CD4-positive, alpha-beta T cell (primary cell): ENCODE measurements at regions not wholly inside any gene's neighbourhood (a gene's known extent, or its start where the extent isn't known, plus 50 kb on each side); places are given as distances from the start of the nearest gene placed in this dataset.

ENCODE experiments used
- ATAC-seq: fragments of 200-7000 bp; cut with Tn5 transposase; one replicate; pipeline ENCODE4 v1.10.0; 2022; ENCODE audit warnings: mild to moderate bottlenecking; ENCODE audit not compliant: poor library complexity
- CTCF ChIA-PET: fragments of 350-600 bp; sonication (Branson Sonifier 250); formaldehyde crosslinking; loops from one replicate; lab custom pipeline; 2021; ENCODE audit warnings: antibody characterized with exemption, inconsistent platforms; lab: Charles Lee
- POLR2A ChIA-PET: fragments of 350-600 bp; sonication (Branson Sonifier 250); formaldehyde crosslinking; loops from one replicate; lab custom pipeline; 2021; ENCODE audit warnings: antibody characterized with exemption, inconsistent platforms; lab: Charles Lee
- DNase-seq, 14 experiments: peaks; one replicate each; pipeline ENCODE4 v3.0.0-alpha.2; 2013 to 2020; ENCODE audit warnings: mixed read lengths in 2 of 14
- H3K27ac ChIP-seq, 2 donors: one replicate each; pipeline versions ENCODE4 v1.5.1 to v1.7.0; 2013; ENCODE audit warnings: low read length in 2 of 2, low read depth in 1 of 2, mild to moderate bottlenecking in 1 of 2
- H3K27me3 ChIP-seq, 2 experiments: 1 replicate in 1 of 2; 2 replicates in 1 of 2; pipeline versions ENCODE4 v1.6.1 to v1.7.0; 2013; ENCODE audit warnings: low read length in 2 of 2, control low read depth in 1 of 2, mild to moderate bottlenecking in 1 of 2, moderate library complexity in 1 of 2; ENCODE audit not compliant: insufficient read depth in 2 of 2, control insufficient read depth in 1 of 2
- H3K36me3 ChIP-seq: one replicate; pipeline ENCODE4 v1.6.1; 2013; ENCODE audit warnings: low read length, control low read depth; ENCODE audit not compliant: insufficient read depth
- H3K4me1 ChIP-seq: one replicate; pipeline ENCODE4 v1.6.1; 2013; ENCODE audit warnings: low read length, control low read depth; ENCODE audit not compliant: insufficient read depth
- H3K4me3 ChIP-seq: one replicate; pipeline ENCODE4 v1.5.1; 2013; ENCODE audit warnings: mild to moderate bottlenecking, low read length, moderate library complexity
- H3K9me3 ChIP-seq, 2 experiments: 1 replicate in 1 of 2; 2 replicates in 1 of 2; pipeline versions ENCODE4 v1.6.1 to v1.7.0; 2013; ENCODE audit warnings: low read length in 2 of 2, mild to moderate bottlenecking in 2 of 2, control low read depth in 1 of 2, moderate library complexity in 1 of 2; ENCODE audit not compliant: control insufficient read depth in 1 of 2, insufficient read depth in 1 of 2
- H3K27ac Mint-ChIP-seq: one replicate; pipeline ENCODE4 v1.8.0; 2020; ENCODE audit warnings: mixed read lengths
- H3K27me3 Mint-ChIP-seq: one replicate; pipeline ENCODE4 v1.8.0; 2021; ENCODE audit warnings: mixed read lengths
- H3K36me3 Mint-ChIP-seq: one replicate; pipeline ENCODE4 v1.8.0; 2021; ENCODE audit warnings: low read depth, mixed read lengths
- H3K4me1 Mint-ChIP-seq: one replicate; pipeline ENCODE4 v1.8.0; 2021; ENCODE audit warnings: low read depth, mixed read lengths
- H3K4me3 Mint-ChIP-seq: one replicate; pipeline ENCODE4 v1.8.0; 2020; ENCODE audit warnings: mild to moderate bottlenecking, mixed read lengths
- H3K9me3 Mint-ChIP-seq: one replicate; pipeline ENCODE4 v1.8.0; 2020; ENCODE audit warnings: mixed read lengths
- intact Hi-C, 2 experiments: fragments of 100-400 bp; cut with DNase I in 1 of 2; cut with micrococcal nuclease in 1 of 2; formaldehyde crosslinking; loops; one replicate each; pipeline versions ENCODE4 v1.15.1 to v1.9.0; 2023 to 2025; cut with DNase I, micrococcal nuclease
- TF ChIP-seq, protein P1 (sequence below): fragments of 200-600 bp; IDR thresholded peaks from one replicate; pipeline ENCODE4 v1.8.0; 2022; ENCODE audit warnings: antibody characterized with exemption, mild to moderate bottlenecking

DNA sequence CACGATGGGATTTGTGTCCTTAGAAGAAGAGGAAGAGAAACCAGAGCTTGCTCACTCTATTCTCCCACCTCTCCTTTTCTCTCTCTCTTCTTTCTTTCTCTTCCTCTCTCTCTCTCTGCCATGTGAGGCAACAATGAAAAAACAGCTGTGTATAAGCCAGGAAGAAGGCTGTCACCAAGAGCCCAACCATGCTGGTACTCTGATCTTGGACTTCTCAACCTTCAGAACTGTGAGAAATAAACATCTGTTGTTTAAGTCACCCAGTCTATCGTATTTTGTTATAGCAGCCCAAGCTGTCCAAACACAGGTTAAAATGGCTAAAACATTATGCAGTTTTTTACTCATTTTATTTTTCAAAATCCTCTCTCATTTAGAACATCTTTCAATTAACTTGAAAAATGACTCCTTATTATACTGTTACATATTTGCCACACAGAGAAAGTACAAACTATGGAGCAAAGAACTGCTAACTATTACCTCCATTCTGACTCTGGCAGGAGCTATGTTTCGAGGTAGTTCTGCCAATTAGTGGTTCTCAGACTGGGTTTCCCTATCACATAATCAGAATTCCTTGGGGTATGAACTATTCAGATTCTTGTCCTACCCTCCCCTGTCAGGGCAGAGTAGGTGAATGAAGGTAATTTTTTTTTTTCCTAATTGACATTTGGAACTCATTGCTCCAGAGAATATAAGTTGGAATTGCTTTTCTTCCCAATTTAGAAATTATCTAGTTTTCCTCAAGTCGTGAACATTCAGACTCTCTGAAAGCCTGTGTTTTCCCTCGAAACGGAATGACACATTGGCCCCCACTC, 434.6 kb downstream of the ENC1 start:
- POLR2A ChIA-PET = no interaction called here

DNA sequence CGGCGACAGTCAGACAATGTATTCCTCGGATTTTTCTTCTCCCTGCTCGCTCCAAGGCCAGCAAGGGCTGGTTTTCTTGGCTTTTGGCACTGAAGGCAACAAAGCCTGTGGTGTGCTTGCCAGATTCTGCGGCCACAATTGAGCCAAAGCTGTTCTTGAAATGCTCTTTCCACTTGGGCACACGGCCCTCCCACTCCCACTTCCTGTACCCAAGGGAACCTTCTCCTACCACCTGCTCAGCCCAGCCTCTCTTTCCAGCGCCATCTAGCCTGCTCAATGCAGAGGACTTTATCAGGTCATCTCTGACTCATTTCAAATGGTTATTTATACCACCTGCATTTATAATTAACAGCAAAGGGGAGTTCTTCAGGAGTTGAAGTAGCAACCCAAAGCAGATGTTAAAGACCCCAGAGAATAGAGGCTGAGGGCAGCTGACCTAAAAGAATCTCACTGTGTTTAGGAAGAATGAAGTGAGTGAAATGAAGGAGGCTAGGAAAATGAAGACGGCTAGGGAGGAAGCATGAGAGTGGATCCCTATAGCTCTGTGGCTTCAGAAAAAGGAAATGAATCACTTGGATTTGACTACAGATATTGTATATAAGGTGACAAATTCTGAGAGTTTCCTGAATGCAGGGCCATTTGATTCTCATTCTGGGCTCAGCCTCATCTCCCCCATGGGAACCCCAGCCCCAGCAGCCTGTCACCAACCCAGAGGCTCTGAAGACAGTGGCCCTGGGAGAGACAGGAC, 439.0 kb downstream of the ENC1 start:
- H3K36me3 Mint-ChIP-seq = no peaks in the 10 kb centered on the region
- ATAC-seq (no peak), DNase-seq (peak in 2 of 14 experiments; percentile 9 to 27)
- no peaks in the 10 kb centered on the region for H3K9me3 Mint-ChIP-seq
- no peaks in the 10 kb centered on the region for H3K4me1 Mint-ChIP-seq
- intact Hi-C loops = no loop called here
- Histone ChIP-seq H3K9me3 (no peaks in the 10 kb centered on the region), H3K27me3 (no peaks in the 10 kb centered on the region), H3K4me3 (no peak overlapping the region), H3K36me3 (no peaks in the 10 kb centered on the region), H3K4me1 (no peaks in the 10 kb centered on the region), H3K27ac (no peak overlapping the region)
- no peak overlapping the region for H3K4me3 Mint-ChIP-seq
- H3K27ac Mint-ChIP-seq = no peak overlapping the region
- H3K27me3 Mint-ChIP-seq = peaks cover 9% of the 10 kb centered on the region
- CTCF ChIA-PET = no interaction called here
- TF ChIP-seq, protein P1, sequence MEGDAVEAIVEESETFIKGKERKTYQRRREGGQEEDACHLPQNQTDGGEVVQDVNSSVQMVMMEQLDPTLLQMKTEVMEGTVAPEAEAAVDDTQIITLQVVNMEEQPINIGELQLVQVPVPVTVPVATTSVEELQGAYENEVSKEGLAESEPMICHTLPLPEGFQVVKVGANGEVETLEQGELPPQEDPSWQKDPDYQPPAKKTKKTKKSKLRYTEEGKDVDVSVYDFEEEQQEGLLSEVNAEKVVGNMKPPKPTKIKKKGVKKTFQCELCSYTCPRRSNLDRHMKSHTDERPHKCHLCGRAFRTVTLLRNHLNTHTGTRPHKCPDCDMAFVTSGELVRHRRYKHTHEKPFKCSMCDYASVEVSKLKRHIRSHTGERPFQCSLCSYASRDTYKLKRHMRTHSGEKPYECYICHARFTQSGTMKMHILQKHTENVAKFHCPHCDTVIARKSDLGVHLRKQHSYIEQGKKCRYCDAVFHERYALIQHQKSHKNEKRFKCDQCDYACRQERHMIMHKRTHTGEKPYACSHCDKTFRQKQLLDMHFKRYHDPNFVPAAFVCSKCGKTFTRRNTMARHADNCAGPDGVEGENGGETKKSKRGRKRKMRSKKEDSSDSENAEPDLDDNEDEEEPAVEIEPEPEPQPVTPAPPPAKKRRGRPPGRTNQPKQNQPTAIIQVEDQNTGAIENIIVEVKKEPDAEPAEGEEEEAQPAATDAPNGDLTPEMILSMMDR = no peak
- POLR2A ChIA-PET = interaction anchor here (0.6 kb wide), 1 partner anchor 88 kb away, joined by 3 read pairs; no protein-coding TSS in a partner anchor

More for the DNA sequence above, 434.6 kb downstream of the ENC1 start:
- Histone ChIP-seq H3K4me1 (no peaks in the 10 kb centered on the region), H3K4me3 (no peak overlapping the region), H3K9me3 (no peaks in the 10 kb centered on the region), H3K27me3 (no peaks in the 10 kb centered on the region), H3K27ac (no peak overlapping the region), H3K36me3 (no peaks in the 10 kb centered on the region)
- Mint-ChIP-seq H3K4me3 (no peak overlapping the region), H3K9me3 (no peaks in the 10 kb centered on the region), H3K36me3 (no peaks in the 10 kb centered on the region), H3K27me3 (peaks cover 14% of the 10 kb centered on the region), H3K4me1 (no peaks in the 10 kb centered on the region), H3K27ac (no peak overlapping the region)
- intact Hi-C loops = no loop called here
- CTCF ChIA-PET = no interaction called here
- no peak for DNase-seq
- TF ChIP-seq, protein P1 = no peak
- no peak for ATAC-seq

DNA sequence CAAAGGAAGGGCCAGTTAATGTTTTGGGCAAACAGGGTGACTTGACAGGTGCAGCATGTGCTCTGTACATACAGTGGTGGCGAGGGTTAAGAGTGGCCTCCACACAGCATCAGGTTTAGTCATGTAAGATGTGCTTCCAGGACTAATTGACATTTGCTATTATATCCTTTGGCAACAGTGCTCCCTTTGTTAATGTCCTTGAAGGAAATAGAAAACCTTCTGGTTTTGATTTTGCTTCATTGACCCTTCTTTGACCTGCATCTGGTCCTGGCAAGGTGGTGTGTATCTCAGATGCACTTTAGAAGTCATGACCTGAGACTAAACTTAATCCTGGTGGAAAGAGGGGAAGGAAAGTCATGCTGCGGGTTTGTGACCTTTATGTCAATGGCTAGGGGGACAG, 440.0 kb downstream of the ENC1 start:
- Mint-ChIP-seq H3K9me3 (no peaks in the 10 kb centered on the region), H3K4me3 (no peak overlapping the region), H3K4me1 (no peaks in the 10 kb centered on the region), H3K36me3 (no peaks in the 10 kb centered on the region), H3K27me3 (peaks cover 9% of the 10 kb centered on the region), H3K27ac (no peak overlapping the region)
- intact Hi-C loops = no loop called here
- DNase-seq = no peak
- no peak overlapping the region for H3K4me3 ChIP-seq
- no peak for ATAC-seq
- H3K36me3 ChIP-seq = no peaks in the 10 kb centered on the region
- H3K4me1 ChIP-seq = no peaks in the 10 kb centered on the region
- H3K27ac ChIP-seq = no peak overlapping the region
- ChIA-PET CTCF (no interaction called here), POLR2A (no interaction called here)
- no peaks in the 10 kb centered on the region for H3K27me3 ChIP-seq
- TF ChIP-seq, protein P1 = no peak
- no peaks in the 10 kb centered on the region for H3K9me3 ChIP-seq
